Amygdala (tissue), 56 donors: ENCODE measurements at regions not wholly inside any gene's neighbourhood (a gene's known extent, or its start where the extent isn't known, plus 50 kb on each side); places are given as distances from the start of the nearest gene placed in this dataset.

Experiments
- DNase-seq, 56 donors: peaks; one replicate each; lab custom pipeline; 2025; lab: John Stamatoyannopoulos, UW

DNA sequence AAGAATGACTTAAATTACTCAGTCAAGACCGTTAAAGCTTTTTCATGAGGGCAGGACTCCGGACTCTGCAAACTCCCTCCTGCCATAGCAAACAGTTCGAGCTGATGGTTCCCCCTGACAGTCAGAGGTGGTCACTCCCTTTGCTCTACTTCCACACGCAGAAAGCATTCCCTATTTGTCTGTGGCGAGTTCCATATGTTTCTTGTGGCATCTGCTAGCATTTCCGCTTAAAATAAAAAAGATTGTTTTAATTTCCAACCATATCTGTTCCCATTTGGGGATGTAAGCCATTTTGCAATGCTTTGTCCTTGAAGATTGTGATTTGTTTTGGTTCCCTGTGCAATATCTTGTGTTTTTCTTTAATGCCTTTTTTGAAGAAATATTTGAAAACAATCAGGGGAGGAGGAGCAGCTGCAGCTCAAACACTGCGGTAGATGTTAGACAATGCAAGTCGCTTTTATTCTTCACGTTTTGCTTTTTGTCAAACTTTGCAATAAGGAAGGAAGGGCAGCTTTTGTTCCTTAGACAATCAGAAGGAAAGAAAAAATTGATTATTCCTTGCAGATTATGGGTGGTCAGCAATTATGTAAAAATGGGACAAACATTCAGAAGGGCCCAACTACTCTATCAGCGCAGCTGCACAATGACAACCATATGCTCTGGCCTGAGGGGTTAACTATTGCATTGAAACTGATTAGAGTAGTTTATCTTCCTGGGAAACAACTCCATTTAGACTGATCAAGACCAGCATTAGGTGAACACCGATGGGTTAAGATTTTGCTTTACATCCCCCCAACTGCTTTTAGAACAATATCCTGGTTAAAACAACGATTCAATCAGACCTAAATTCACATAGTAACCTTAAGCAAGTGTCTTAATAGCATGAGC, 425.8 kb upstream of the NRP1 start:
- DNase-seq, result no peak

DNA sequence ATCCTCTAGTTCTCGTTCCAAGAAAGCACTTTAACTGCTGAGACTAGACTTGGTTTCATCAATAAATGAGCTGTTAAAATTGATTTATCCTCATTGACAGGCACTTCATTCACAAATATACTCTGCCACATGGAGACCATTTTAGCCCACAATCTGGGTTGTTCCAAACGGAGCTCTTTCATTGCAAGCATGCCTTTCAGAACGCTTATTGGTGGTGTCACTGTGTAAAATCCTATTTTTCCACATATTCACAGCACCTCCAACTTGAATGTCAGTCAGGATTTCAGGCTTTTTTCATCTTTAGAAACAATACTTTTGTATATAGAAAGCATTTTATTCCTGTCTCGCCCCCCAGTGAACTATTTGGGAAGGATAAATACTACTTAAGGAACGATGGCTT, 424.7 kb upstream of the NRP1 start:
- DNase-seq, result no peak

GRCh38 chr10:33758299-33758698, 423.8 kb upstream of the NRP1 start:
- DNase-seq, result no peak

- DNase-seq, result no peak
These were observed 419.6 kb upstream of the NRP1 start for GRCh38 chr10:33754052-33754451.

DNA sequence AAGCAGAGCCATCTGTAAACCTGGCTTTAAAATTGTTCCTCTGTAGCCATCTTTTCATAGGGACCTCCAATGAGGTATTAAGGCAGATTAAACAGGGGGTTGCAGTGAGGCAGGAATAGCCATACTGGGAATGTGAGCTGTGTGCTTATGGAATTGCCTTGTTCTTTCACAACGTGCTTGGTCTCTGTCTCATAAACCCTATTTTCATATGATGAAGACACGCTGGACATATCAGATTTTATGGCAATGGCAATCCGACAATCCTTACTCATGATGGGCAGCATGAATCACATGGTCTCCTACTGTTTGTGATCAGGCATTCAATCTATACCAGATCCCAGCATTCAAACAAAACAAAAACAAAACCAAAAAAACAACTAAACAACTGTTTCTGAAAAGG, 418.9 kb upstream of the NRP1 start:
- DNase-seq, result no peak

- DNase-seq, result no peak
These were observed 415.3 kb upstream of the NRP1 start for GRCh38 chr10:33749790-33750189.

GRCh38 chr10:33749067-33749735, 414.7 kb upstream of the NRP1 start:
- DNase-seq, result no peak

- DNase-seq, result no peak
These were observed 412.4 kb upstream of the NRP1 start for GRCh38 chr10:33746836-33747268.

GRCh38 chr10:33746186-33746585, 411.7 kb upstream of the NRP1 start:
- peak in 1 of 56 donors; percentile 7 for DNase-seq

DNA sequence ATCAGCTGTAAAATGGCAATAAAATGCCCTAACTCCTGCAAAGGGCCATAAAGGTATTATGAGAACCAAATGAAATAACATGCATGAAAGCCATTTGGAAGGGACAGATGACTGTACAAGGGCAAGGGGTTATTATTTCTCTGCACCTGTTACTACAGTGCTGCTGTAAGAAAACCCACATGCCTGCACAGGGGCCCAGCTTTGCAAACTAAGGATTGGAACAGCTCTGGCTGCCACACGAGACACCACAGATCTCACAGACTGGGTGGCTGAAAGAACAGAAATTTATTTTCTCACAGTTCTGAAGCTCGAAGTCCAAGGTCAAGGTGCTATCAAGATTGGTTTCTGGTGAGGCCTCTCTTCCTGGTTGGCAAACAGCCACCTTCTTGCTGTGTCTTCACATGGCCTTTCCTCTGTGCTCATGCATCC, 409.0 kb upstream of the NRP1 start:
- DNase-seq, result no peak

- DNase-seq, result no peak
These were observed 404.6 kb upstream of the NRP1 start for GRCh38 chr10:33739031-33739430.

- DNase-seq, result no peak
These were observed 401.0 kb upstream of the NRP1 start for GRCh38 chr10:33735464-33735923.

DNA sequence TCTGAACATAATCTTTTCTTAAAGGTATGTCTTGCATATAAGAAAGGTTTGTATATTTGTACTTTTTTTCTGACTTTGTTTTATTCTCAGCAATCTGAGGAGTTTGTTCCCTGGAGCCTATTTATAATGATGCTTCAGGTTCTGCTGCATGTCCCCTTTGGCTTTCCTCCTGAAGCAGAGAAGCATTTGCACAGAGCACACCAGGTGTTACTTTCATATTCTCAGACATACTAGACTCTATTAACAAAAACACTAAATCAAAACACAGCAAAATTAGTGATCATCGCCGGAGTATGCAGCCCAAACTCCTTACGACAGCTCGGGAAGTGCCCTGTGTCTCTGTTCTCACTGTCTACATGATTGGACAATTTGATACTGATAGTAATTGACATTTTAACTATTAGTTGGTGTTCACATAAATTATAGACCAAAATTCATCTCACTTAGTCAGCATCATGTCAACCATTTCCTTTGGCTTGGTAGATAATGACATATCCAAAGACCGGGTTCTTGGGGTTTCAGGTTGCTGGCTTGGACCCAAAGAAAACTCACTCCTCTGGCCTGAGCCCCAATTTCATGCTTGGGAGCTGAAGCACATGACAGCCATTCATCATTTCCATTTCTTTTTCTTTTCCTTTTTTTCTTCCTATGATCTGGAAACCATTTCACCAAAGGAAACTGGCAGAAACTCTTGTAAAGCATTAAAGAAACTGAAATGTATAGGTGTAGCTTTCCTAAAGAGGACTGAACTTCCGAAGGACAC, 400.1 kb upstream of the NRP1 start:
- DNase-seq, result no peak

DNA sequence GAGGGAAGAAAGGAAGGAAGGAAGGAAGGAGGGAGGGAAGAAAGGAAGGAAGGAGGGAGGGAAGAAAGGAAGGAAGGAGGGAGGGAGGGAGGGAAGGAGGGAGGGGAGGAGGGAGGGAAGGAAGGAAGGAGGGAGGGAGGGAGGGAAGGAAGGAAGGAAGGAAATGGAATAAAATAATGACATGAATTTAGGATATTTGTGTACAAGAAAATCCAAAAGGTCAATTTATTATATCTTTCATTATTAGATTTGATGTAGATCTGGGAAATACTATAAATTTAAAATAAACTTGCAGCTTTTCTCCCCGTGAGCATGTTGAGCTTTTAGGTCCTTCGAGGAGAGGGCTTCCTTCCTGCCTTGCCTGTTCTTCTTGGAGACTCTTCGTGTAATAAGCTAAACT, 398.6 kb upstream of the NRP1 start:
- DNase-seq, result no peak

DNA sequence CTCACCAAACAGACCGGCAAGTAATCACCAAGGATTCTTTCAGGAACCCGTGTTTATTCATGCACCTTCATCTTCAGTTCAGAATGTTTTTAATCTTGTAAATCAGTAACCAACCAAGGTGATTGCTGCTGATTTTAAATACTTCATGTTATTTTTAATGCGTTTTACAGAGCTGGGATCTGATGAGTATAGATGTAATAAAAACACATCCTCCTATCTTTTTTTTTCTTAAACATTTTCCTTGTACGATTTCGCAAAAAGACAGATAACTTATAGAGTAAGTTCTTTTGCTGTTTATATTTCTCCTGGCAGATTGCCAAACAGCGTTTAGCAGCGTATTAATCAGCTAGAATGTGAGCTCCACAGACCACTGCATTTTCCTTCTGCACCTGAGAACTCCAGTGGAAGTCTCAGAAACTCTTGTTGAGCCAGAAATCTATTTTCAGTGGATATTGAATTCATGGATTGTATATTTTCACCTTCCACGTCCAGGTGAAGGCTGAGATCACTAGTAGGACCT, 397.8 kb upstream of the NRP1 start:
- no peak for DNase-seq

DNA sequence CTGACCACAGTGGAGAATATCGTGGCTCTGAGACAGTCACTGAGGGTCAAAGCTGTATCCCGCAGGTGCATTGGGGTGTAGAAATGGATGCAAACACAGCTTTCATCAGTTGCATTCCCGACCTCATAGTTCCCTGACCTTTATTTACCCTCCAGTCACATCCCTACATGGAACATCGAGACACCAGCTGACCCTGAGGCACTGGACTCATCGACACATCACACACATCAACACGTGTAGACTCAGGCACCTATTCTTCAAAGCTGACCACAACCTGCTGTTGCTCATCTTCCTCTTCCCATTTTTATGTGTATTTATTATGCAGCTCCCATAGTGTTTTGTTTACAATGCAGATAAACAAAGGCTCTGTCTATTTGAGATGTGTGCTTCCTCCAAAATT, 396.9 kb upstream of the NRP1 start:
- no peak for DNase-seq

DNA sequence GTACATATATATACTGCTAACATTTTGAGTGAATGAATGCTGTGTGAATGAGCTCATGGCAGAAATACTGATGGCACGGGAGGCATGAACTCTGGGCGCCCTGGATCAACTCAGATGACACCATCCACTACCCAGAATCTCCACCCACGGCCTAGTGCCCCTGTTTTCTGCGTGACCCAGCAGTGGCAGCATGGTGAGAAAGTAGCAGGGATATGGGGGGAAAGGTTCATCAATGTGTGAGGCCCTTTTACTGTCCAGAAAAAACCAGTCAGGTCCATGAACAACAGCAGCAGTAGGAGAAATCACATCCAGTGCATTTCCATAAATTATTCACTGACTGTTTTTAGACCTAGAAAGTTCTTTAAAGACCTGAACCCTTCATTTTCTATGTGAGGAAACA, 391.0 kb upstream of the NRP1 start:
- DNase-seq, result no peak

DNA sequence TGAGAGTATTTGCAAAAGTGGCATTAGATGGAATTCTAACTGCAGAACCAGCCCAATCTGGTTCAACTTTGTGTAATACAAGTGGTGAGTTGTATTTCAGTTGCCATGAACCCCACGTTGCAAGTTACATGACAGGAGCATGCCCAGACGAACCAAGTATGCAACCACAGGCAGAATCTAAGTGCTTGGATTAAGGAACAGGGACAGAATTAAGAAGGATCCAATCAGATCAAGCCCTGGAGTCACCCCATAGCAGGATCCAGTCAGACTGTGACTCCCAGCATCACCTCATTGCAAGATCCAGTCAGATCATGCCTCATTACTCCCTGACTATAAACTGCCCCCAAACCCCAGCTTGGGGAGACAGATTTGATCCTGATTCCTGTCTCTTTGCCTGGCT, 388.7 kb upstream of the NRP1 start:
- DNase-seq, result no peak

DNA sequence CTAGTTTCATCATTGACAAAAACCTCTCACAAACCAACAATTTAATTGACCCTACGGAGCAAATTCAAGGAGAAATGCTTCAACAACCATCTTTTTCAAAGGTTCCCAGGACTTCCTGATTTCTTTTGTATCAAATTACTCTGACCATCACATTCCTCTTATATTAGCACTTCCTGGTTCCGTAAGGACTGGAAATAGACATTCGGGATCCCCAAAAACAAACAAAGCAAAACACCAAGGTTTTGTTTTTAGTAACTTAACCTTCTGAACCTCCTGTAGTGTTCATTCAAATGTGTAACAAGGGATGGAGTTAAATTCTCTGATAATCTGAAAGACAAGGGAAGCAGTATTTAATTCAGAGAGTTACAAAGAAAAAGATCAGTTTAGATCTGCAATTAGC, 387.6 kb upstream of the NRP1 start:
- DNase-seq, result no peak

DNA sequence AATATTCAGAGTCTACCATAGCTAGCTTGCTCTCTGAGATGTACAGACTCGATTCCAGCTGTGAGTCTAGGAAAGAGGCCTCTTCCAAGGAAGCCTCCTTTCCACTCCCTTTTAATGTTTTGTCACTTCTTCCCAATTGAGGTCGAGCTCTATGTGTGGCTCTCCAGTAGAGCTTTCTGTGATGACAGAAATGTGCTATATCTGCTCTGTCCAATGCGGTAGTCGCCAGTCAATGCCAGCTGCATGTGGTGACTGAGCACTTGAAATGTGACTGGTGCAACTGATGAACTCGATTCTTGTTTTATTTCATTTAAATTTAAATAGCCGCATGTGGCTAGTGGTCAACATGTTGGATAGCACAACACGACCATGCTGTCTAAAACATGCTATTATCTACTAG, 387.0 kb upstream of the NRP1 start:
- no peak for DNase-seq

DNA sequence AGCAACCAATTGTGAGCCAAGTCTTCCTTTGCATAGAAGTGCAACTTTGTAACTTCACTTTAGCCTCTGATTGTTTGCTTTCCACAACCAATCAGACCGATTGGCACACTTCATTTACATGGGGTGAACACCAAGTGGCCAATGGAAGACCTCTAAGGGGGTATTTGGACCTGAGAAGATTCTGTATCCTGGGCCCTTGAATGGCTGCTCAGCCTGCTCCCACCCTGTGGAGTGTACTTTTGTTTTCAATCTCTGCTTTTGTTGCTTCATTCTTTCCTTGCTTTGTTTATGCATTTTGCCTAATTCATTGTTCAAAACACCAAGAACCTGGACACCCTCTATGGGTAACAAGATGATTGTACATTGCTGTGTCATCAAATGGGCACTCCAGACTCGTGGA, 385.7 kb upstream of the NRP1 start:
- no peak for DNase-seq
